Uterus (tissue), 2 donors: ENCODE measurements at regions not wholly inside any gene's neighbourhood (a gene's known extent, or its start where the extent isn't known, plus 50 kb on each side); places are given as distances from the start of the nearest gene placed in this dataset.

Source experiments
- POLR2A ChIP-seq, 2 donors: fragments of 450-650 bp; IDR thresholded peaks; one replicate each; pipeline ENCODE4 v1.6.1; 2016; ENCODE audit warnings: antibody characterized with exemption in 2 of 2, mild to moderate bottlenecking in 1 of 2, moderate library complexity in 1 of 2
- TF ChIP-seq, protein P1 (sequence below), 4 experiments: fragments of 200-600 bp in 2 of 4; fragments of 450-650 bp in 2 of 4; sonication (generic) in 2 of 4; IDR thresholded peaks; one replicate each; pipeline ENCODE4 v1.5.1; 2016 to 2019; ENCODE audit warnings: antibody characterized with exemption in 4 of 4, mild to moderate bottlenecking in 2 of 4, moderate library complexity in 1 of 4

DNA sequence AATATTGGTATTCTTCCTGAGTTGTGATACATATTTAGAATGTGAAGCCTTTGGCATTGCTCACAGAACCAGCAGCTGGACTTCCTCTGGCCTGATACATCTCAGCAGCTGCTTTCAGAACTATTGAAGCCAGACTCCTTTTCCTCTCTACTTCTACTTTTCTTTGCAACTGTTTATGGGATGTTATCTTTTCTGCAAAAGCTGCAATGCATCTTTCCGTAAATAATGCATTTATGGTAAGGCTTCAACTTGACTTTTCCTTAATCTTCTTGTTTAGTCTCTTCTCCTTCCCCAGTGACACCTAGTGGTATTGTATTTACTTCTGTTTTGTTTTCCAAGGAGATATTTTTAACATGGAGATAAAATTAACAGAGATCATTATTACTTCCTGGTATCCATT lies 1548.7 kb downstream of the PCDH7 start:
- no peak for TF ChIP-seq POLR2A (IDR thresholded peaks at IDR 0.05)
- TF ChIP-seq, protein P1, sequence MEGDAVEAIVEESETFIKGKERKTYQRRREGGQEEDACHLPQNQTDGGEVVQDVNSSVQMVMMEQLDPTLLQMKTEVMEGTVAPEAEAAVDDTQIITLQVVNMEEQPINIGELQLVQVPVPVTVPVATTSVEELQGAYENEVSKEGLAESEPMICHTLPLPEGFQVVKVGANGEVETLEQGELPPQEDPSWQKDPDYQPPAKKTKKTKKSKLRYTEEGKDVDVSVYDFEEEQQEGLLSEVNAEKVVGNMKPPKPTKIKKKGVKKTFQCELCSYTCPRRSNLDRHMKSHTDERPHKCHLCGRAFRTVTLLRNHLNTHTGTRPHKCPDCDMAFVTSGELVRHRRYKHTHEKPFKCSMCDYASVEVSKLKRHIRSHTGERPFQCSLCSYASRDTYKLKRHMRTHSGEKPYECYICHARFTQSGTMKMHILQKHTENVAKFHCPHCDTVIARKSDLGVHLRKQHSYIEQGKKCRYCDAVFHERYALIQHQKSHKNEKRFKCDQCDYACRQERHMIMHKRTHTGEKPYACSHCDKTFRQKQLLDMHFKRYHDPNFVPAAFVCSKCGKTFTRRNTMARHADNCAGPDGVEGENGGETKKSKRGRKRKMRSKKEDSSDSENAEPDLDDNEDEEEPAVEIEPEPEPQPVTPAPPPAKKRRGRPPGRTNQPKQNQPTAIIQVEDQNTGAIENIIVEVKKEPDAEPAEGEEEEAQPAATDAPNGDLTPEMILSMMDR (IDR thresholded peaks at IDR 0.05), result no peak
